Neural progenitor cell (in vitro differentiated cells): ENCODE measurements at regions not wholly inside any gene's neighbourhood (a gene's known extent, or its start where the extent isn't known, plus 50 kb on each side); places are given as distances from the start of the nearest gene placed in this dataset.

Experiments used
- DNase-seq: peaks from one replicate; pipeline ENCODE4 v3.0.0-alpha.2; 2016; ENCODE audit warnings: low spot score
- H2AFZ ChIP-seq: fragments of 200-600 bp; sonication (generic); replicated peaks from 2 replicates; pipeline ENCODE4 v1.6.1; 2016; ENCODE audit warnings: antibody characterized with exemption
- H3F3A ChIP-seq: fragments of 200-600 bp; sonication (generic); 2 replicates; pipeline ENCODE4 v1.6.1; 2016; ENCODE audit warnings: antibody characterized with exemption, low read depth
- H3K27ac ChIP-seq: fragments of 200-600 bp; sonication (generic); 2 replicates; pipeline ENCODE4 v1.5.1; 2016; ENCODE audit warnings: mild to moderate bottlenecking
- H3K27me3 ChIP-seq: fragments of 200-600 bp; sonication (generic); 2 replicates; pipeline ENCODE4 v1.6.1; 2016; ENCODE audit warnings: mild to moderate bottlenecking, moderate library complexity
- H3K36me3 ChIP-seq: fragments of 200-600 bp; sonication (generic); 2 replicates; pipeline ENCODE4 v1.5.1; 2016
- H3K4me1 ChIP-seq: fragments of 200-600 bp; sonication (generic); 2 replicates; pipeline ENCODE4 v1.6.1; 2016; ENCODE audit warnings: mixed run types
- H3K4me2 ChIP-seq: fragments of 200-600 bp; sonication (generic); 2 replicates; pipeline ENCODE4 v1.6.1; 2016
- H3K4me3 ChIP-seq: fragments of 200-600 bp; sonication (generic); 2 replicates; pipeline ENCODE4 v1.5.1; 2016
- H3K79me2 ChIP-seq: fragments of 200-600 bp; sonication (generic); 2 replicates; pipeline ENCODE4 v1.6.1; 2016; ENCODE audit warnings: low read depth
- H3K9ac ChIP-seq: fragments of 200-600 bp; sonication (generic); 2 replicates; pipeline ENCODE4 v1.6.1; 2016
- H3K9me3 ChIP-seq: fragments of 200-600 bp; sonication (generic); 2 replicates; pipeline ENCODE4 v1.5.1; 2016; ENCODE audit warnings: low read depth
- H4K20me1 ChIP-seq: fragments of 200-600 bp; sonication (generic); 2 replicates; pipeline ENCODE4 v1.6.1; 2016; ENCODE audit warnings: low read depth
- H3K27ac Mint-ChIP-seq: 3 replicates; pipeline ENCODE4 v1.8.0; 2021; ENCODE audit warnings: mixed read lengths
- H3K27me3 Mint-ChIP-seq: 2 replicates; pipeline ENCODE4 v1.8.0; 2022; ENCODE audit warnings: low read depth, mild to moderate bottlenecking, inconsistent platforms, moderate library complexity, mixed read lengths; ENCODE audit not compliant: insufficient read depth
- H3K36me3 Mint-ChIP-seq: 3 replicates; pipeline ENCODE4 v1.8.0; 2021; ENCODE audit warnings: mixed read lengths
- H3K4me1 Mint-ChIP-seq: 3 replicates; pipeline ENCODE4 v1.8.0; 2021; ENCODE audit warnings: mixed read lengths
- H3K4me3 Mint-ChIP-seq: 3 replicates; pipeline ENCODE4 v1.8.0; 2021; ENCODE audit warnings: mild to moderate bottlenecking, moderate library complexity, mixed read lengths
- H3K9me3 Mint-ChIP-seq: 3 replicates; pipeline ENCODE4 v1.8.0; 2020; ENCODE audit warnings: mixed read lengths
- EZH2 ChIP-seq: fragments of 200-600 bp; sonication (generic); IDR thresholded peaks from 2 replicates; pipeline ENCODE4 v1.6.1; 2017; ENCODE audit warnings: antibody characterized with exemption, mild to moderate bottlenecking, moderate library complexity
- EZH2phosphoT487 ChIP-seq: fragments of 200-600 bp; sonication (generic); IDR thresholded peaks from 2 replicates; pipeline ENCODE4 v1.6.1; 2017; ENCODE audit warnings: antibody characterized with exemption
- TF ChIP-seq, protein P1 (sequence below): fragments of 200-600 bp; sonication (generic); IDR thresholded peaks from 2 replicates; pipeline ENCODE4 v1.5.1; 2017; ENCODE audit warnings: antibody characterized with exemption, mild to moderate bottlenecking

- Mint-ChIP-seq H3K9me3 (no peaks in the 10 kb centered on the region), H3K27me3 (peaks cover 18% of the 10 kb centered on the region), H3K36me3 (no peaks in the 10 kb centered on the region), H3K27ac (no peak overlapping the region), H3K4me3 (peak overlapping the region; percentile 89), H3K4me1 (peaks cover 9% of the 10 kb centered on the region)
- Histone ChIP-seq H3K4me1 (no peaks in the 10 kb centered on the region), H3F3A (peaks cover 4% of the 10 kb centered on the region), H3K9ac (no peak overlapping the region), H3K4me2 (peak overlapping the region; percentile 97), H3K4me3 (peak overlapping the region; percentile 70), H3K79me2 (no peaks in the 10 kb centered on the region), H3K27ac (no peak overlapping the region), H3K9me3 (no peaks in the 10 kb centered on the region), H3K36me3 (no peaks in the 10 kb centered on the region), H3K27me3 (peaks cover 71% of the 10 kb centered on the region), H2AFZ (peak overlapping the region; percentile 80), H4K20me1 (no peaks in the 10 kb centered on the region)
- TF ChIP-seq EZH2phosphoT487 (no peak), EZH2 (peak; percentile 63)
- peak; percentile 55 for DNase-seq
These were observed 335.8 kb upstream of the THRB start for GRCh38 chr3:24830230-24831152.

DNA sequence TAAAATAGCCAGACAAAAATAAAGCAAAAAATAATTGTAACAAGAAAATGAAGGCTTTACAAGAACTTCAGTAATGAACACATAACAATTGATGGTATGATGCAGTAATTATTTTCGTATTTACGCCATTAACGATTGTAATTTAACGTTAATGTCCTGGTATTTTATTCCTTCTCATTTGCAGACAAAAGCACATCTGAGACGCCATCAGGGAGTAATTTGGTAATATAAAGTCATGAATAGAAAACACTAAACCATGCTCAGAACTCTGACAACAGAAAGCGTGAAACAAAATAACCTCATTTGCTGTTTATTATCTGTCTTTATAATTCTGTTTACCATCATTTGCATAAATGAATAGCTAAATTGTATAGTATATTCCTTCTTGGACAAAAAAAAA is 336.6 kb upstream of the THRB start:
- no peak overlapping the region for H3K4me3 ChIP-seq
- no peaks in the 10 kb centered on the region for H3K9me3 ChIP-seq
- H3K27me3 ChIP-seq = peaks cover 67% of the 10 kb centered on the region
- H3K27ac ChIP-seq = no peak overlapping the region
- no peak overlapping the region for H3K4me2 ChIP-seq
- H3K36me3 Mint-ChIP-seq = no peaks in the 10 kb centered on the region
- peaks cover 4% of the 10 kb centered on the region for H3F3A ChIP-seq
- H3K4me1 Mint-ChIP-seq = peaks cover 13% of the 10 kb centered on the region
- no peaks in the 10 kb centered on the region for H3K36me3 ChIP-seq
- no peak overlapping the region for H2AFZ ChIP-seq
- H3K79me2 ChIP-seq = no peaks in the 10 kb centered on the region
- H3K4me3 Mint-ChIP-seq = peak overlapping the region; percentile 1
- no peaks in the 10 kb centered on the region for H4K20me1 ChIP-seq
- no peak overlapping the region for H3K9ac ChIP-seq
- H3K4me1 ChIP-seq = no peaks in the 10 kb centered on the region
- H3K9me3 Mint-ChIP-seq = no peaks in the 10 kb centered on the region
- H3K27ac Mint-ChIP-seq = no peak overlapping the region
- H3K27me3 Mint-ChIP-seq = peaks cover 18% of the 10 kb centered on the region
- no peak for TF ChIP-seq EZH2
- TF ChIP-seq, protein P1, sequence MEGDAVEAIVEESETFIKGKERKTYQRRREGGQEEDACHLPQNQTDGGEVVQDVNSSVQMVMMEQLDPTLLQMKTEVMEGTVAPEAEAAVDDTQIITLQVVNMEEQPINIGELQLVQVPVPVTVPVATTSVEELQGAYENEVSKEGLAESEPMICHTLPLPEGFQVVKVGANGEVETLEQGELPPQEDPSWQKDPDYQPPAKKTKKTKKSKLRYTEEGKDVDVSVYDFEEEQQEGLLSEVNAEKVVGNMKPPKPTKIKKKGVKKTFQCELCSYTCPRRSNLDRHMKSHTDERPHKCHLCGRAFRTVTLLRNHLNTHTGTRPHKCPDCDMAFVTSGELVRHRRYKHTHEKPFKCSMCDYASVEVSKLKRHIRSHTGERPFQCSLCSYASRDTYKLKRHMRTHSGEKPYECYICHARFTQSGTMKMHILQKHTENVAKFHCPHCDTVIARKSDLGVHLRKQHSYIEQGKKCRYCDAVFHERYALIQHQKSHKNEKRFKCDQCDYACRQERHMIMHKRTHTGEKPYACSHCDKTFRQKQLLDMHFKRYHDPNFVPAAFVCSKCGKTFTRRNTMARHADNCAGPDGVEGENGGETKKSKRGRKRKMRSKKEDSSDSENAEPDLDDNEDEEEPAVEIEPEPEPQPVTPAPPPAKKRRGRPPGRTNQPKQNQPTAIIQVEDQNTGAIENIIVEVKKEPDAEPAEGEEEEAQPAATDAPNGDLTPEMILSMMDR = no peak
- TF ChIP-seq EZH2phosphoT487 = no peak
- no peak for DNase-seq

DNA sequence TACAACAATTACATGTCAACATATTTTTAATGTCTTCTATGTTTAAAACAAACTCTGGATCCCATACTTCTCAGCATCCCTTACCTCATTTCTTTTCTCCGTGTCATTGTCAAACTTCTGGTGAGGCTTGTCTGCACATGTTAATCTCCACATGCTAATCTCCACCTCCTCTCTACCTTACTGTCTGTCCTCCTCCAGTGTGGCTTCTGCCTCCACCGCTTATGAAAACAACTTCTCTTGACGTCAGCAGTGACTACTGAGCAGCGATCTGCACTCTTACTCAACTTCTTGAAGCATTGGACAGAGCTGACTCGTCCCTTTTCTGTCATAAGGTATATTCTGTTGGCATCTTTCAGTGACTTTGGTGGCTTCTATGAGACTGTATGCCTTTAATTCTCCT is 338.2 kb upstream of the THRB start:
- no peaks in the 10 kb centered on the region for H3K36me3 ChIP-seq
- no peak overlapping the region for H3K4me3 ChIP-seq
- no peak overlapping the region for H3K9ac ChIP-seq
- no peak overlapping the region for H3K4me2 ChIP-seq
- H3K4me1 Mint-ChIP-seq = peaks cover 13% of the 10 kb centered on the region
- H3K79me2 ChIP-seq = no peaks in the 10 kb centered on the region
- no peaks in the 10 kb centered on the region for H3K36me3 Mint-ChIP-seq
- H3K27me3 ChIP-seq = peaks cover 50% of the 10 kb centered on the region
- H4K20me1 ChIP-seq = no peaks in the 10 kb centered on the region
- H3K9me3 ChIP-seq = no peaks in the 10 kb centered on the region
- peaks cover 4% of the 10 kb centered on the region for H3F3A ChIP-seq
- H3K27me3 Mint-ChIP-seq = peaks cover 18% of the 10 kb centered on the region
- H2AFZ ChIP-seq = no peak overlapping the region
- TF ChIP-seq EZH2phosphoT487 (no peak), EZH2 (no peak)
- TF ChIP-seq, protein P1 = no peak
- no peak overlapping the region for H3K4me3 Mint-ChIP-seq
- H3K9me3 Mint-ChIP-seq = no peaks in the 10 kb centered on the region
- no peaks in the 10 kb centered on the region for H3K4me1 ChIP-seq
- no peak for DNase-seq
- H3K27ac ChIP-seq = no peak overlapping the region
- H3K27ac Mint-ChIP-seq = no peak overlapping the region

- H3K4me3 ChIP-seq = no peak overlapping the region
- no peaks in the 10 kb centered on the region for H3K36me3 Mint-ChIP-seq
- no peak for DNase-seq
- no peak overlapping the region for H3K9ac ChIP-seq
- H3K79me2 ChIP-seq = no peaks in the 10 kb centered on the region
- peaks cover 12% of the 10 kb centered on the region for H3K27me3 Mint-ChIP-seq
- H3F3A ChIP-seq = no peaks in the 10 kb centered on the region
- H3K9me3 Mint-ChIP-seq = no peaks in the 10 kb centered on the region
- no peaks in the 10 kb centered on the region for H3K4me1 ChIP-seq
- no peaks in the 10 kb centered on the region for H4K20me1 ChIP-seq
- H3K27me3 ChIP-seq = peaks cover 34% of the 10 kb centered on the region
- peaks cover 13% of the 10 kb centered on the region for H3K4me1 Mint-ChIP-seq
- no peak overlapping the region for H3K27ac Mint-ChIP-seq
- H3K4me2 ChIP-seq = no peak overlapping the region
- TF ChIP-seq, protein P1 = no peak
- TF ChIP-seq EZH2 (no peak), EZH2phosphoT487 (no peak)
- H2AFZ ChIP-seq = no peak overlapping the region
- H3K9me3 ChIP-seq = no peaks in the 10 kb centered on the region
- no peaks in the 10 kb centered on the region for H3K36me3 ChIP-seq
- H3K27ac ChIP-seq = no peak overlapping the region
- H3K4me3 Mint-ChIP-seq = no peak overlapping the region
These were observed 339.8 kb upstream of the THRB start for GRCh38 chr3:24834442-24834841.
